ENCODE measurements at regions not wholly inside any gene's neighbourhood (a gene's known extent, or its start where the extent isn't known, plus 50 kb on each side); places are given as distances from the start of the nearest gene placed in this dataset.

GRCh38 chr10:4215485-4215884 is 430.5 kb upstream of the KLF6 start:
- no peak for DNase-seq

- DNase-seq, result no peak
Observed at GRCh38 chr10:4214908-4215307, 429.9 kb upstream of the KLF6 start.

- DNase-seq, result no peak
Observed at GRCh38 chr10:4213441-4213840, 428.4 kb upstream of the KLF6 start.

- no peak for DNase-seq
Observed at GRCh38 chr10:4212111-4212630, 427.2 kb upstream of the KLF6 start.

GRCh38 chr10:4208499-4208898 is 423.5 kb upstream of the KLF6 start:
- no peak for DNase-seq

- DNase-seq, result no peak
Observed at GRCh38 chr10:4205113-4205512, 420.1 kb upstream of the KLF6 start.

GRCh38 chr10:4202938-4203337 is 417.9 kb upstream of the KLF6 start:
- DNase-seq, result no peak

GRCh38 chr10:4201866-4202825 is 417.1 kb upstream of the KLF6 start:
- DNase-seq, result no peak

- no peak for DNase-seq
Observed at GRCh38 chr10:4199196-4199595, 414.2 kb upstream of the KLF6 start.

- no peak for DNase-seq
Observed at GRCh38 chr10:4198216-4198615, 413.2 kb upstream of the KLF6 start.

- DNase-seq, result no peak
Observed at GRCh38 chr10:4197676-4198075, 412.7 kb upstream of the KLF6 start.

GRCh38 chr10:4196771-4197390 is 411.9 kb upstream of the KLF6 start:
- no peak for DNase-seq

- no peak for DNase-seq
Observed at GRCh38 chr10:4196183-4196582, 411.2 kb upstream of the KLF6 start.

GRCh38 chr10:4195213-4195612 is 410.2 kb upstream of the KLF6 start:
- DNase-seq, result no peak

- no peak for DNase-seq
Observed at GRCh38 chr10:4194231-4194630, 409.2 kb upstream of the KLF6 start.

GRCh38 chr10:4191894-4192293 is 406.9 kb upstream of the KLF6 start:
- no peak for DNase-seq

- no peak for DNase-seq
Observed at GRCh38 chr10:4191354-4191753, 406.3 kb upstream of the KLF6 start.

- DNase-seq, result no peak
Observed at GRCh38 chr10:4190876-4191275, 405.9 kb upstream of the KLF6 start.

- no peak for DNase-seq
Observed at GRCh38 chr10:4189281-4189680, 404.3 kb upstream of the KLF6 start.

GRCh38 chr10:4188406-4188805 is 403.4 kb upstream of the KLF6 start:
- DNase-seq, result no peak

GRCh38 chr10:4186849-4187540 is 402.0 kb upstream of the KLF6 start:
- DNase-seq, result no peak

GRCh38 chr10:4183761-4184261 is 398.8 kb upstream of the KLF6 start:
- DNase-seq, result no peak

GRCh38 chr10:4181621-4182049 is 396.6 kb upstream of the KLF6 start:
- DNase-seq, result no peak

All from stimulated activated CD4-positive, alpha-beta T cell treated with anti-CD3 and anti-CD28 coated beads, Interleukin-12 subunit alpha, Interleukin-12 subunit beta, amount 100 ng/mL, for 4 hours (primary cell).